PFSK-1 (cell line): ENCODE measurements at regions not wholly inside any gene's neighbourhood (a gene's known extent, or its start where the extent isn't known, plus 50 kb on each side); places are given as distances from the start of the nearest gene placed in this dataset.

Experiments
- FOXP2 ChIP-seq: optimal IDR thresholded peaks from 2 replicates; pipeline ENCODE3; 2011; ENCODE audit warnings: borderline replicate concordance, control low read depth, inconsistent platforms; ENCODE audit not compliant: insufficient read depth; ENCODE audit errors: extremely low read length, extremely low read depth
- POLR2AphosphoS5 ChIP-seq: IDR thresholded peaks from 2 replicates; pipeline ENCODE4 v1.6.1; 2012; ENCODE audit warnings: low read depth, mild to moderate bottlenecking, control low read depth, low read length, moderate library complexity
- SIN3A ChIP-seq: IDR thresholded peaks from 2 replicates; pipeline ENCODE4 v1.6.1; 2012; ENCODE audit warnings: mild to moderate bottlenecking, low read length, moderate library complexity, borderline replicate concordance; ENCODE audit not compliant: insufficient read depth
- TAF1 ChIP-seq: IDR thresholded peaks from 2 replicates; pipeline ENCODE4 v1.6.1; 2012; ENCODE audit warnings: low read length, control low read depth, borderline replicate concordance; ENCODE audit not compliant: insufficient read depth
- TF ChIP-seq, protein P1 (sequence below), 2 experiments: IDR thresholded peaks; 2 replicates each; pipeline versions ENCODE4 v1.6.1 to v1.8.0; 2011 to 2012; ENCODE audit warnings: low read depth in 2 of 2, low read length in 2 of 2, control low read depth in 1 of 2, inconsistent platforms in 1 of 2, mild to moderate bottlenecking in 1 of 2, moderate library complexity in 1 of 2; ENCODE audit not compliant: insufficient read depth in 1 of 2

GRCh38 chr14:98501335-98501734 lies 770.7 kb downstream of the BCL11B start:
- TF ChIP-seq FOXP2, result no peak
- no peak for TF ChIP-seq SIN3A
- no peak for TF ChIP-seq TAF1
- no peak for TF ChIP-seq POLR2AphosphoS5
- TF ChIP-seq, protein P1, sequence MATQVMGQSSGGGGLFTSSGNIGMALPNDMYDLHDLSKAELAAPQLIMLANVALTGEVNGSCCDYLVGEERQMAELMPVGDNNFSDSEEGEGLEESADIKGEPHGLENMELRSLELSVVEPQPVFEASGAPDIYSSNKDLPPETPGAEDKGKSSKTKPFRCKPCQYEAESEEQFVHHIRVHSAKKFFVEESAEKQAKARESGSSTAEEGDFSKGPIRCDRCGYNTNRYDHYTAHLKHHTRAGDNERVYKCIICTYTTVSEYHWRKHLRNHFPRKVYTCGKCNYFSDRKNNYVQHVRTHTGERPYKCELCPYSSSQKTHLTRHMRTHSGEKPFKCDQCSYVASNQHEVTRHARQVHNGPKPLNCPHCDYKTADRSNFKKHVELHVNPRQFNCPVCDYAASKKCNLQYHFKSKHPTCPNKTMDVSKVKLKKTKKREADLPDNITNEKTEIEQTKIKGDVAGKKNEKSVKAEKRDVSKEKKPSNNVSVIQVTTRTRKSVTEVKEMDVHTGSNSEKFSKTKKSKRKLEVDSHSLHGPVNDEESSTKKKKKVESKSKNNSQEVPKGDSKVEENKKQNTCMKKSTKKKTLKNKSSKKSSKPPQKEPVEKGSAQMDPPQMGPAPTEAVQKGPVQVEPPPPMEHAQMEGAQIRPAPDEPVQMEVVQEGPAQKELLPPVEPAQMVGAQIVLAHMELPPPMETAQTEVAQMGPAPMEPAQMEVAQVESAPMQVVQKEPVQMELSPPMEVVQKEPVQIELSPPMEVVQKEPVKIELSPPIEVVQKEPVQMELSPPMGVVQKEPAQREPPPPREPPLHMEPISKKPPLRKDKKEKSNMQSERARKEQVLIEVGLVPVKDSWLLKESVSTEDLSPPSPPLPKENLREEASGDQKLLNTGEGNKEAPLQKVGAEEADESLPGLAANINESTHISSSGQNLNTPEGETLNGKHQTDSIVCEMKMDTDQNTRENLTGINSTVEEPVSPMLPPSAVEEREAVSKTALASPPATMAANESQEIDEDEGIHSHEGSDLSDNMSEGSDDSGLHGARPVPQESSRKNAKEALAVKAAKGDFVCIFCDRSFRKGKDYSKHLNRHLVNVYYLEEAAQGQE (IDR thresholded peaks at IDR 0.05; ENCODE audit: insufficient read depth in 1 of 2, low read depth in 2 of 2, low read length in 2 of 2), result no peak

DNA sequence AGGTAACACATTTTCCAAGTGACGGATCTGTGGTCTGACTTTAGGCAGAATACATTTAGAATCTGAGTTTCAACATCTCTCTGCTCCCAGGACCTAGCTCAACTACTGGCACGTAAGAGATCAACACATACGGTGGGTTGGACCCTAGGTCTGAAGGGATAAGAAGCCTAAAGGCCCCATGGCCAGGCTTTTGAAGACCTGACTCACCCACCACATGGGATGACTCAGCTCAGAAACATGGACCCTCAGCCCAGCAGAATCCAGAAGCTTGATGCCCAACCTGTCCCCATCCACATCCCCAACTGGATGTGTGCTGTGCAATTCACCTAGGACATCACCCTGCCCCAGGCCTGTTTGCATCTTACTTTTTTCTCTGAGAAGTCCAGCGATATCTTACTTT lies 770.2 kb downstream of the BCL11B start:
- TF ChIP-seq FOXP2 (no peak), SIN3A (no peak), POLR2AphosphoS5 (no peak)
- TF ChIP-seq, protein P1 (IDR thresholded peaks at IDR 0.05; ENCODE audit: insufficient read depth in 1 of 2, low read depth in 2 of 2, low read length in 2 of 2), result no peak

DNA sequence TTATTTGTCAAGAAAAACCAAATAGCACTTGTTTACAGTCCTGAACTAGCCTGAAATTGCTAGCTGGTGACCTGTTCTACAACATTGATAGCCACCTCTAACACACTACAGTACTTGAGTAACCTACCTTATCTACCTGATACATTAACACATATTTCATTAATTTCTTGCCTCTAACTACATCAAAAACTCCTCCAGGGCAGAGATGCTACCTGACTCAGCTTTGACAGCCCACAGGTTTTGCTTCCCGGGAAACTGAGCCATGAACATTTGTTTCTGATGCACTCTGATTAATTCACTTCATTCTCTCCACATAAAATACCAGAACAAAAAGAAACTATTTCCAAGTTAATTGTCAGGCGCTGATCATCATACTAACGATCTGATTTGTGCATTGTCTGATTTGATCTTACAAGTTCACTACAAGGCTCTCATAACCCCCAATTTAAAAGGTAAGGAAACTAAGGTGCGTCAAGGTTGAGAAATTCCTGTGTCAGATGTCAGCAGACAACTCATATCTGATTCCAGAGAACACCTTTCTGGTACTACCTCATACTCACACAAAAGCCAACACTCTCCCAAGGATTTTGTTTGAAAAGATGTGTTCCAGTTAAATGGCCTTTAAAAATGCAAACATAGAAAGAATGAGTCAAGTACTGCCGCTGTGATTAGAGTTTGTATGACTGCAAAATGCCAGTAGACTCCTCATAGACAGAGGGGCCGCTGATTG lies 768.7 kb downstream of the BCL11B start:
- TF ChIP-seq SIN3A (no peak), TAF1 (no peak), FOXP2 (no peak), POLR2AphosphoS5 (no peak)
- TF ChIP-seq, protein P1 (IDR thresholded peaks at IDR 0.05; ENCODE audit: insufficient read depth in 1 of 2, low read depth in 2 of 2, low read length in 2 of 2), result no peak

DNA sequence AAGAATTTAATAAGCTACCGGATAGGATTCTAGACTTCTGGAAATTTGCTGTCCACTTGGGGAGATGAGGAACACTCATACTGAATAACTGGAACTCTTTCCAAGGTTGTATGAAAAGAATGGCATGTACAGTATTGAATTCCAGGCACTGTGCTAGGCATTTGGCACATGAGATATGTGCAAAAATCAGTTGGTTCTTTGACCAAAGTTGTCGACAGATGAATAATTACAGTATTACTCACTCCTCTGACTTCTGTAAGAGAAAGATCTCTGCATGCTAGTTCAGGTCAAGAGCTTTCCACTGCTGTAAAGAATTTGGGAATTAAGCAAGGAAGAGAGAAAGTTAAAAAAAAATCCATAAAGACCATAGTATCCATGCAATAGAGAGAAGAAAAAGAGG lies 764.7 kb downstream of the BCL11B start:
- TF ChIP-seq TAF1, result no peak
- TF ChIP-seq, protein P1 (IDR thresholded peaks at IDR 0.05; ENCODE audit: insufficient read depth in 1 of 2, low read depth in 2 of 2, low read length in 2 of 2), result no peak
- TF ChIP-seq POLR2AphosphoS5, result no peak
- TF ChIP-seq SIN3A, result no peak

- no peak for TF ChIP-seq TAF1
- no peak for TF ChIP-seq POLR2AphosphoS5
- TF ChIP-seq, protein P1 (IDR thresholded peaks at IDR 0.05; ENCODE audit: insufficient read depth in 1 of 2, low read depth in 2 of 2, low read length in 2 of 2), result no peak
- TF ChIP-seq FOXP2, result no peak
- no peak for TF ChIP-seq SIN3A
Measured at GRCh38 chr14:98510392-98510791, 761.6 kb downstream of the BCL11B start.
